GM12878 (cell line): ENCODE measurements at regions not wholly inside any gene's neighbourhood (a gene's known extent, or its start where the extent isn't known, plus 50 kb on each side); places are given as distances from the start of the nearest gene placed in this dataset.

ENCODE experiments used
- ATAC-seq: fragments of 200-7000 bp; cut with Tn5 transposase; 3 replicates; pipeline ENCODE4 v1.9.1; 2020; ENCODE audit warnings: mild to moderate bottlenecking, moderate library complexity
- BruUV-seq: library from RNA; stranded (reverse); fragments of 400-500 nt; replicated peaks from 2 replicates; lab custom pipeline; 2021; lab: Mats Ljungman, UMichigan
- CTCF ChIA-PET: fragments of 300-600 bp; sonication (Branson Sonifier 250); formaldehyde crosslinking; extraction: SDS; loops from one replicate; lab custom pipeline; 2021; ENCODE audit warnings: inconsistent platforms; lab: Yijun Ruan, JAX
- POLR2A ChIA-PET: fragments of 350-600 bp; formaldehyde crosslinking; extraction: SDS; loops from one replicate; lab custom pipeline; 2021; ENCODE audit warnings: inconsistent platforms; lab: Charles Lee
- RAD21 ChIA-PET: fragments of 300-600 bp; sonication (Branson Sonifier 250); formaldehyde crosslinking; loops from one replicate; lab custom pipeline; 2023; ENCODE audit warnings: antibody characterized with exemption; ENCODE audit not compliant: unreplicated experiment; lab: Charles Lee
- SMC1A ChIA-PET: fragments of 300-600 bp; sonication (Branson Sonifier 250); formaldehyde crosslinking; loops from one replicate; lab custom pipeline; 2023; ENCODE audit not compliant: unreplicated experiment, uncharacterized antibody; lab: Charles Lee
- DNase-seq: peaks from one replicate; pipeline ENCODE4 v3.0.0-alpha.2; 2011; ENCODE audit warnings: low read depth, low spot score
- FAIRE-seq: peaks from 3 replicates; lab custom pipeline; 2011; peaks lifted over from hg19 to GRCh38; lab: Jason Lieb, UNC
- H2AFZ ChIP-seq: 2 replicates; pipeline ENCODE4 v1.6.0; 2011; ENCODE audit warnings: low read depth, low read length, control low read depth; ENCODE audit not compliant: control insufficient read depth
- H3K27ac ChIP-seq: 2 replicates; pipeline ENCODE4 v1.5.1; 2011; ENCODE audit warnings: control low read depth; ENCODE audit not compliant: control insufficient read depth, insufficient read depth
- H3K27me3 ChIP-seq, 2 experiments: replicated peaks in 1 of 2; 2 replicates each; pipeline versions ENCODE4 v1.6.0 to v1.6.1; 2011; ENCODE audit warnings: low read length in 1 of 2; ENCODE audit not compliant: control insufficient read depth in 2 of 2, insufficient read depth in 2 of 2
- H3K36me3 ChIP-seq, 2 experiments: 2 replicates each; pipeline ENCODE4 v1.5.1; 2011; ENCODE audit warnings: low read length in 1 of 2; ENCODE audit not compliant: control insufficient read depth in 2 of 2, insufficient read depth in 2 of 2
- H3K4me1 ChIP-seq: 2 replicates; pipeline ENCODE4 v1.6.1; 2011; ENCODE audit warnings: mild to moderate bottlenecking, low read length, moderate library complexity, mixed read lengths; ENCODE audit not compliant: control insufficient read depth, insufficient read depth
- H3K4me2 ChIP-seq: 2 replicates; pipeline ENCODE4 v1.6.0; 2011; ENCODE audit warnings: control low read depth; ENCODE audit not compliant: control insufficient read depth, insufficient read depth
- H3K4me3 ChIP-seq: fragments of 200-600 bp; sonication (generic); 2 replicates; pipeline ENCODE4 v1.5.1; 2016
- H3K79me2 ChIP-seq: 2 replicates; pipeline ENCODE4 v1.6.0; 2011; ENCODE audit warnings: low read length; ENCODE audit not compliant: control insufficient read depth, insufficient read depth
- H3K9ac ChIP-seq: 2 replicates; pipeline ENCODE4 v1.8.0; 2011; ENCODE audit warnings: low read length, control low read depth, mixed read lengths; ENCODE audit not compliant: control insufficient read depth, insufficient read depth
- H3K9me3 ChIP-seq: replicated peaks from 3 replicates; pipeline ENCODE4 v1.5.1; 2011; ENCODE audit warnings: mild to moderate bottlenecking, low read length; ENCODE audit not compliant: control insufficient read depth, insufficient read depth
- H4K20me1 ChIP-seq: 2 replicates; pipeline ENCODE4 v1.6.0; 2011; ENCODE audit not compliant: control insufficient read depth, insufficient read depth
- MLLT1 ChIP-seq: fragments of 450-650 bp; IDR thresholded peaks from 2 replicates; pipeline ENCODE4 v1.6.1; 2016; ENCODE audit warnings: mild to moderate bottlenecking
- PKNOX1 ChIP-seq: fragments of 450-650 bp; IDR thresholded peaks from 2 replicates; pipeline ENCODE4 v1.6.1; 2016; ENCODE audit warnings: mild to moderate bottlenecking
- WGBS: methylation state at CpG from one replicate; pipeline ENCODE4 v1.1.6; 2016; ENCODE audit warnings: low lambda C conversion rate; ENCODE audit not compliant: insufficient replicate concordance, insufficient coverage; ENCODE audit errors: missing lambda C conversion rate; 5-methylcytosine and 5-hydroxymethylcytosine counted together
- in situ Hi-C: fragments of 300-500 bp; cut with MboI; formaldehyde crosslinking; loops from 9 replicates; pipeline ENCODE4 v1.14.3; 2018; ENCODE audit warnings: mixed read lengths
- intact Hi-C: fragments of 100-400 bp; cut with micrococcal nuclease; formaldehyde crosslinking; loops from one replicate; pipeline ENCODE4 v1.14.2; 2022; ENCODE audit not compliant: unreplicated experiment

- TF ChIP-seq PKNOX1 (no peak), MLLT1 (0 out of 2 replicates have a peak, but pooled peaks have one; percentile 5)
- Histone ChIP-seq H3K27me3 (no peaks in the 10 kb centered on the region), H3K27ac (no peak overlapping the region), H4K20me1 (no peaks in the 10 kb centered on the region), H3K9me3 (no peaks in the 10 kb centered on the region), H3K4me3 (no peak overlapping the region), H2AFZ (no peak overlapping the region), H3K4me2 (no peak overlapping the region), H3K4me1 (no peaks in the 10 kb centered on the region), H3K9ac (no peak overlapping the region), H3K36me3 (no peaks in the 10 kb centered on the region), H3K79me2 (no peaks in the 10 kb centered on the region)
- DNase-seq (no peak), ATAC-seq (no peak), FAIRE-seq (no peak)
- POLR2A ChIA-PET = interaction anchor here (0.6 to 7.5 kb wide), 6 partner anchors 7 to 163 kb away, joined by 3 to 64 read pairs (median 10); no protein-coding TSS in a partner anchor
- intact Hi-C loops = loop anchor here (5.0 to 10.0 kb wide), 3 partner anchors 66 to 644 kb away; partner anchors contain the start of genes CCDC59 and METTL25
- 36% methylated on average over 3 of the region's 3 CpGs for WGBS
- BruUV-seq = no TSS peak
- CTCF ChIA-PET = interaction anchor here (0.8 to 3.9 kb wide), 3 partner anchors 10 to 28 kb away, joined by 3 to 53 read pairs (median 5); no protein-coding TSS in a partner anchor
- in situ Hi-C loops = no loop called here
- RAD21 ChIA-PET = interaction anchor here (0.7 to 4.2 kb wide), 10 partner anchors 9 to 145 kb away, joined by 3 to 77 read pairs (median 3); no protein-coding TSS in a partner anchor
- SMC1A ChIA-PET = interaction anchor here (1.1 to 6.9 kb wide), 6 partner anchors 10 to 41 kb away, joined by 4 to 112 read pairs (median 16); no protein-coding TSS in a partner anchor
Observed at GRCh38 chr12:81950871-81951270, 191.7 kb upstream of the PPFIA2 start.
